K562 (cell line): ENCODE measurements at regions not wholly inside any gene's neighbourhood (a gene's known extent, or its start where the extent isn't known, plus 50 kb on each side); places are given as distances from the start of the nearest gene placed in this dataset.
"Not testable (repeated sequence)": the region's sequence is repeated elsewhere in the genome, so short reads cannot be mapped to it uniquely, and the experiment has no call there.

Source experiments
- ATAC-seq: fragments of 200-7000 bp; cut with Tn5 transposase; 3 replicates; pipeline ENCODE4 v1.9.1; 2020; ENCODE audit warnings: moderate library complexity
- BruUV-seq: library from RNA; stranded (reverse); fragments of 400-500 nt; replicated peaks from 2 replicates; lab custom pipeline; 2021; lab: Mats Ljungman, UMichigan
- CTCF ChIA-PET: fragments of 300-600 bp; formaldehyde crosslinking; extraction: SDS; loops from one replicate; lab custom pipeline; 2021; ENCODE audit warnings: low intra/inter-chr PET ratio; lab: Yijun Ruan, JAX
- POLR2A ChIA-PET: fragments of 300-600, 350-650 bp; sonication (Branson Sonifier 250); formaldehyde crosslinking; extraction: SDS; loops from one replicate; lab custom pipeline; 2021; ENCODE audit warnings: antibody characterized with exemption, inconsistent platforms; lab: Yijun Ruan, JAX
- DNase-seq, 4 experiments: peaks; one replicate each; pipeline versions ENCODE4 v3.0.0 to v3.0.0-alpha.2; 2011 to 2018; ENCODE audit warnings: low spot score in 3 of 4, mixed read lengths in 3 of 4; ENCODE audit errors: extremely low read depth in 1 of 4
- FAIRE-seq: peaks from 2 replicates; lab custom pipeline; 2011; peaks lifted over from hg19 to GRCh38; lab: Jason Lieb, UNC
- H2AFZ ChIP-seq: 2 replicates; pipeline ENCODE4 v1.6.0; 2011; ENCODE audit warnings: low read depth, low read length, control low read depth, inconsistent platforms
- H3K27ac ChIP-seq: fragments of 200-600 bp; 3 replicates; pipeline ENCODE4 v1.8.0; 2011; ENCODE audit warnings: low read depth, mild to moderate bottlenecking, control low read depth, inconsistent platforms, low read length, moderate library complexity, mixed read lengths; ENCODE audit errors: extremely low read depth
- H3K27me3 ChIP-seq, 2 experiments: fragments of 300-600 bp in 1 of 2; 2 replicates in 1 of 2; 3 replicates in 1 of 2; pipeline versions ENCODE4 v1.6.0 to v1.8.0; 2011; ENCODE audit warnings: inconsistent platforms in 2 of 2, low read length in 2 of 2, mild to moderate bottlenecking in 1 of 2, mixed read lengths in 1 of 2, moderate library complexity in 1 of 2; ENCODE audit not compliant: control insufficient read depth in 2 of 2, insufficient read depth in 2 of 2
- H3K36me3 ChIP-seq: fragments of 300-600 bp; 3 replicates; pipeline ENCODE4 v1.8.0; 2011; ENCODE audit warnings: mild to moderate bottlenecking, low read length, inconsistent platforms; ENCODE audit not compliant: control insufficient read depth, insufficient read depth
- H3K4me1 ChIP-seq, 2 experiments: fragments of 200-600 bp in 1 of 2; replicated peaks in 1 of 2; 2 replicates in 1 of 2; 3 replicates in 1 of 2; pipeline versions ENCODE4 v1.5.1 to v1.8.0; 2011; ENCODE audit warnings: inconsistent platforms in 2 of 2, low read length in 2 of 2, mild to moderate bottlenecking in 1 of 2, mixed read lengths in 1 of 2, moderate library complexity in 1 of 2; ENCODE audit not compliant: control insufficient read depth in 2 of 2, insufficient read depth in 2 of 2
- H3K4me2 ChIP-seq: 2 replicates; pipeline ENCODE4 v1.6.1; 2011; ENCODE audit warnings: low read length, control low read depth, inconsistent platforms, mixed read lengths; ENCODE audit not compliant: insufficient read depth
- H3K4me3 ChIP-seq: fragments of 200-600 bp; sonication (generic), shearing (Covaris generic); 2 replicates; pipeline ENCODE4 v1.5.1; 2016; ENCODE audit warnings: control low read depth, inconsistent platforms
- H3K79me2 ChIP-seq: fragments of 200-600 bp; 3 replicates; pipeline ENCODE4 v1.8.0; 2011; ENCODE audit warnings: low read length, inconsistent platforms; ENCODE audit not compliant: control insufficient read depth, insufficient read depth
- H3K9ac ChIP-seq, 2 experiments: 2 replicates each; pipeline versions ENCODE4 v1.6.0 to v1.6.1; 2011; ENCODE audit warnings: low read depth in 2 of 2, low read length in 2 of 2, control low read depth in 1 of 2, inconsistent platforms in 1 of 2, mild to moderate bottlenecking in 1 of 2, mixed read lengths in 1 of 2; ENCODE audit not compliant: insufficient read depth in 1 of 2
- H3K9me1 ChIP-seq: one replicate; pipeline ENCODE4 v1.6.0; 2011; ENCODE audit warnings: inconsistent platforms, mild to moderate bottlenecking, low read length, moderate library complexity; ENCODE audit not compliant: control insufficient read depth, insufficient read depth
- H3K9me3 ChIP-seq: replicated peaks from 2 replicates; pipeline ENCODE4 v1.5.1; 2011; ENCODE audit warnings: low read depth, low read length, inconsistent platforms; ENCODE audit not compliant: control insufficient read depth, insufficient read depth
- H4K20me1 ChIP-seq: replicated peaks from 2 replicates; pipeline ENCODE4 v1.6.1; 2011; ENCODE audit warnings: low read length, inconsistent platforms, mixed read lengths; ENCODE audit not compliant: control insufficient read depth, insufficient read depth
- SRSF7 ChIP-seq: fragments of 200-400 bp; formaldehyde crosslinking; optimal IDR thresholded peaks from 2 replicates; pipeline ENCODE3; 2017; ENCODE audit warnings: mild to moderate bottlenecking, low read depth, low read length
- WGBS: fragments of 100-300 bp; shearing (Covaris generic); methylation state at CpG from one replicate; pipeline ENCODE4 v1.1.6; 2016; ENCODE audit warnings: low coverage, mixed read lengths; ENCODE audit not compliant: insufficient coverage; ENCODE audit errors: missing lambda C conversion rate; 5-methylcytosine and 5-hydroxymethylcytosine counted together
- in situ Hi-C: fragments of 300-500 bp; cut with MboI; formaldehyde crosslinking; loops from 4 replicates; pipeline ENCODE4 v1.15.0; 2018; ENCODE audit warnings: inconsistent platforms, mixed read lengths
- intact Hi-C: fragments of 100-400 bp; cut with micrococcal nuclease; formaldehyde crosslinking; loops from 2 replicates; pipeline ENCODE4 v1.14.2; 2022

- no peak for TF ChIP-seq SRSF7
Observed at GRCh38 chr17:22374741-22375140, 682.4 kb downstream of the KCNJ18 start (continued).

- H3K27ac ChIP-seq, DNase-seq, H4K20me1 ChIP-seq, H3K4me1 ChIP-seq, CTCF ChIA-PET, H3K9me3 ChIP-seq, ATAC-seq, H3K36me3 ChIP-seq, H3K4me3 ChIP-seq, H3K9ac ChIP-seq, H3K27me3 ChIP-seq, H3K79me2 ChIP-seq, H3K4me2 ChIP-seq, H3K9me1 ChIP-seq, FAIRE-seq, BruUV-seq, intact Hi-C loops, H2AFZ ChIP-seq, POLR2A ChIA-PET: not testable (repeated sequence)
- in situ Hi-C loops, result loop anchor here (25.0 kb wide), 1 partner anchor 164 kb away; no protein-coding TSS in a partner anchor
- WGBS, result 0% methylated on average over 4 of the region's 41 CpGs
Observed at GRCh38 chr17:22376747-22377146, 684.4 kb downstream of the KCNJ18 start.

GRCh38 chr17:22378748-22379147 lies 686.4 kb downstream of the KCNJ18 start:
- BruUV-seq, H3K79me2 ChIP-seq, H3K4me2 ChIP-seq, POLR2A ChIA-PET, H2AFZ ChIP-seq, H3K36me3 ChIP-seq, H4K20me1 ChIP-seq, H3K4me3 ChIP-seq, H3K9me3 ChIP-seq, CTCF ChIA-PET, FAIRE-seq, ATAC-seq, intact Hi-C loops, H3K27ac ChIP-seq, DNase-seq, H3K9ac ChIP-seq, H3K27me3 ChIP-seq, H3K4me1 ChIP-seq, H3K9me1 ChIP-seq: not testable (repeated sequence)
- 8% methylated on average over 3 of the region's 19 CpGs for WGBS
- in situ Hi-C loops, result loop anchor here (25.0 kb wide), 1 partner anchor 166 kb away; no protein-coding TSS in a partner anchor
